ENCODE measurements at regions not wholly inside any gene's neighbourhood (a gene's known extent, or its start where the extent isn't known, plus 50 kb on each side); places are given as distances from the start of the nearest gene placed in this dataset.

DNA sequence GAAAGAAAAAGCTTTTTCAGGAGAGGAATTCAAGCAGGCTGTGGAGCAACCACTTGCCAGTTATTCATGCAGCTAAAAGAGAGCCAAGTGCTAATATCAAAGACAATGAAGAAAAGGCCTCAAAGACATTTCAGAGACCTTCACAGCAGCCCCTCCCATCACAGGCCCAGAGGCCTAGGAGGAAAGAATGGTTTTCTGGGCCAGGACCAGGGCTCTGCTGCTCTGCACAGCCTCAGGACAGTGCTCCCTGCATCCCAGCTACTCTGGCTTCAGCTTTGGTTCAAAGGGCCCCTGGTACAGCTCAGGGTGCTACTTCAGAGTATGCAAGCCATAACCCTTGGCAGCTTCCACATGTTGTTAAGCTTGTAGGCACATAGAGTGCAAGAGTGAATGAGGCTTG, 119.5 kb downstream of the MSTN start:
- peaks cover 11 to 29% (median 12%) of the 10 kb centered on the region in 3 experiments for H3K36me3 Mint-ChIP-seq (ENCODE audit: insufficient read depth in 1 of 3, low read depth in 3 of 3)
- Histone ChIP-seq H2BK12ac (ENCODE audit: insufficient read length, low read depth, low read length) (no peak overlapping the region), H3T11ph (ENCODE audit: low read length) (no peak overlapping the region), H3K27ac (ENCODE audit: insufficient read length, low read depth, low read length) (no peak overlapping the region), H3K4me1 (ENCODE audit: insufficient read depth, low read length) (no peaks in the 10 kb centered on the region), H3K14ac (ENCODE audit: insufficient read depth, low read length) (no peak overlapping the region), H2BK5ac (ENCODE audit: insufficient read length, low read length) (no peak overlapping the region), H2AFZ (ENCODE audit: low read length) (no peak overlapping the region), H3K9me3 (ENCODE audit: control insufficient read depth, low read depth, low read length) (no peaks in the 10 kb centered on the region), H2AK5ac (ENCODE audit: insufficient read length, low read length) (no peak overlapping the region), H3K79me1 (ENCODE audit: insufficient read depth, low read depth, low read length, poor library complexity, severe bottlenecking) (no peaks in the 10 kb centered on the region), H3K27me3 (ENCODE audit: insufficient read depth, low read length) (no peaks in the 10 kb centered on the region), H3K4me2 (ENCODE audit: insufficient read depth, insufficient read length, low read length) (no peak overlapping the region), H2BK120ac (ENCODE audit: low read depth, low read length, poor library complexity, severe bottlenecking) (no peak overlapping the region), H3K9ac (ENCODE audit: extremely low read depth, insufficient read length, low read length) (no peak overlapping the region), H3K18ac (ENCODE audit: insufficient read length, low read depth, low read length) (no peak overlapping the region), H2BK15ac (ENCODE audit: low read depth, low read length) (no peak overlapping the region), H3K4ac (ENCODE audit: low read depth, low read length) (no peak overlapping the region), H3K23ac (ENCODE audit: insufficient read length, low read depth, low read length) (no peak overlapping the region), H4K5ac (ENCODE audit: insufficient read length, low read depth, low read length) (no peak overlapping the region), H2BK20ac (ENCODE audit: low read depth, low read length, poor library complexity, severe bottlenecking) (no peak overlapping the region), H3K23me2 (ENCODE audit: insufficient read length, low read depth, low read length, poor library complexity, severe bottlenecking) (no peaks in the 10 kb centered on the region), H4K91ac (ENCODE audit: insufficient read length, low read depth, low read length) (no peak overlapping the region), H3K56ac (ENCODE audit: insufficient read length, low read depth, low read length) (no peak overlapping the region), H4K8ac (replicated peaks; ENCODE audit: insufficient read length, low read depth, low read length) (no peak overlapping the region), H3K79me2 (ENCODE audit: insufficient read depth, low read length) (no peaks in the 10 kb centered on the region), H4K20me1 (ENCODE audit: control insufficient read depth, insufficient read depth, insufficient read length) (no peaks in the 10 kb centered on the region)
- TF ChIP-seq, protein P1, sequence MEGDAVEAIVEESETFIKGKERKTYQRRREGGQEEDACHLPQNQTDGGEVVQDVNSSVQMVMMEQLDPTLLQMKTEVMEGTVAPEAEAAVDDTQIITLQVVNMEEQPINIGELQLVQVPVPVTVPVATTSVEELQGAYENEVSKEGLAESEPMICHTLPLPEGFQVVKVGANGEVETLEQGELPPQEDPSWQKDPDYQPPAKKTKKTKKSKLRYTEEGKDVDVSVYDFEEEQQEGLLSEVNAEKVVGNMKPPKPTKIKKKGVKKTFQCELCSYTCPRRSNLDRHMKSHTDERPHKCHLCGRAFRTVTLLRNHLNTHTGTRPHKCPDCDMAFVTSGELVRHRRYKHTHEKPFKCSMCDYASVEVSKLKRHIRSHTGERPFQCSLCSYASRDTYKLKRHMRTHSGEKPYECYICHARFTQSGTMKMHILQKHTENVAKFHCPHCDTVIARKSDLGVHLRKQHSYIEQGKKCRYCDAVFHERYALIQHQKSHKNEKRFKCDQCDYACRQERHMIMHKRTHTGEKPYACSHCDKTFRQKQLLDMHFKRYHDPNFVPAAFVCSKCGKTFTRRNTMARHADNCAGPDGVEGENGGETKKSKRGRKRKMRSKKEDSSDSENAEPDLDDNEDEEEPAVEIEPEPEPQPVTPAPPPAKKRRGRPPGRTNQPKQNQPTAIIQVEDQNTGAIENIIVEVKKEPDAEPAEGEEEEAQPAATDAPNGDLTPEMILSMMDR (conservative IDR thresholded peaks at IDR 0.05), result no peak
- no peaks in the 10 kb centered on the region for H3K4me1 Mint-ChIP-seq
- H3K27ac Mint-ChIP-seq, result no peak overlapping the region
- no peaks in the 10 kb centered on the region for H3K27me3 Mint-ChIP-seq (ENCODE audit: low read depth)
- no peak for DNase-seq
- no peak overlapping the region for H3K4me3 Mint-ChIP-seq
- peaks cover 40 to 48% of the 10 kb centered on the region in 2 experiments for H3K9me3 Mint-ChIP-seq
